Heart left ventricle (tissue), 13 donors: ENCODE measurements at regions not wholly inside any gene's neighbourhood (a gene's known extent, or its start where the extent isn't known, plus 50 kb on each side); places are given as distances from the start of the nearest gene placed in this dataset.

ENCODE experiments used
- CTCF ChIP-seq, 12 donors: fragments of 200-600 bp; sonication (generic) in 4 of 12; IDR thresholded peaks; one replicate each; pipeline versions ENCODE4 v1.5.0 to v1.8.0; 2018 to 2022; ENCODE audit warnings: antibody characterized with exemption in 12 of 12, mild to moderate bottlenecking in 5 of 12
- POLR2A ChIP-seq, 2 donors: fragments of 450-650 bp; IDR thresholded peaks; one replicate each; pipeline ENCODE4 v1.6.1; 2017; ENCODE audit warnings: antibody characterized with exemption in 2 of 2, mild to moderate bottlenecking in 2 of 2, moderate library complexity in 2 of 2
- donor health status: ischemic (EF 13 %, LVEDD 7.1; RV severe dilation, severe dysfunction).
- donor health status: DM: no; HTN: yes; CAD: no.
- donor health status: DM: no; HTN: no; CAD: no.
- donor health status: ischemic (EF 25% LVEDD 6.9; RV normal size, moderate dysfunction).
- donor health status: ischemic (EF 25% LVEDD 5.7; RV mildly dilated, moderate dysfunction).
- donor health status: ischemic (EF 35%, LVEDD 5.7; RV mildly dilated, moderate dysfunction).
- donor health status: nonischemic (EF 11% LVEDD 7.7; RV severe dilation, severe dysfunction).
- donor health status: DM: yes; HTN: yes; CAD: no.
- donor health status: PGD.
- donor health status: ischemic (EF 29% LVEDD 5.4; RV normal size, mild dysfunction).
- donor health status: nonischemic (EF 23%, LVEDD 6.1; RV moderate dilation, normal function).

GRCh38 chr4:134936014-134936413 is 734.4 kb upstream of the PABPC4L start:
- TF ChIP-seq CTCF (IDR thresholded peaks at IDR 0.05) (no peak), POLR2A (IDR thresholded peaks at IDR 0.05) (no peak)
